ENCODE measurements at regions not wholly inside any gene's neighbourhood (a gene's known extent, or its start where the extent isn't known, plus 50 kb on each side); places are given as distances from the start of the nearest gene placed in this dataset.

DNA sequence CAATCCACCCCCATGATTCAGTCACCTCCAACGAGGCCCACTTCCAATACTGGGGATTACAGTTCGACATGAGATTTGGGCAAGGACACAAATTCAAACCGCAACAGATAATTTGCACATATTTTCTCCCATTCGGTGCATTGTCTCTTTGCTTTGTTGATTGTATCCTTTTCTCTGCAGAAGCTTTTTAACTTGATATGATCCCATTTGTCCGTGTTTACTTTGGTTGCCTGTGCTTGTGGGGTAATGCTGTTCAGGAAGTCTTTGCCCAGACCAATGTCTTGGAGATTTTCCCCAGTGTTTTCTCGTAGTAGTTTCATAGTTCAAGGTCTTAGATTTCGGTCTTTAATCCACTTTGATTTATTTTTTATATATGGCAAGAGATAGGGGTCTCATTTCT, 330.8 kb upstream of the SPRY2 start:
- no peak overlapping the region for H2AFZ ChIP-seq (ENCODE audit: insufficient read depth, low read depth, low read length, poor library complexity, severe bottlenecking)
- H4K20me1 ChIP-seq (ENCODE audit: control insufficient read depth, insufficient read depth, low read length, poor library complexity, severe bottlenecking), result no peaks in the 10 kb centered on the region
- ChIA-PET CTCF (no interaction called here), POLR2A (no interaction called here)
- Mint-ChIP-seq H3K27me3 (no peaks in the 10 kb centered on the region), H3K4me3 (no peak overlapping the region), H3K9me3 (ENCODE audit: insufficient read depth) (peaks cover 4% of the 10 kb centered on the region), H3K27ac (no peak overlapping the region), H3K4me1 (peaks cover 2% of the 10 kb centered on the region)
- DNase-seq (no peak), ATAC-seq (ENCODE audit: low read depth) (no peak)
- H3K4me3 ChIP-seq (ENCODE audit: control extremely low read depth in 1 of 5, extremely low read depth in 1 of 5, insufficient read depth in 1 of 5, low read depth in 2 of 5, low read length in 4 of 5), result no peak overlapping the region
- H3K9ac ChIP-seq (ENCODE audit: low read length), result no peak overlapping the region
- intact Hi-C loops (cut with micrococcal nuclease), result no loop called here
- no peak overlapping the region for H3K4me2 ChIP-seq (replicated peaks; ENCODE audit: low read depth, low read length, poor library complexity, severe bottlenecking)
- H3K36me3 ChIP-seq (replicated peaks in 1 of 2; ENCODE audit: control extremely low read depth in 1 of 2, control insufficient read depth in 1 of 2, extremely low read depth in 1 of 2, insufficient read depth in 2 of 2, low read length in 1 of 2), result no peaks in the 10 kb centered on the region
- WGBS (ENCODE audit: insufficient coverage), result 89% methylated on average over 5 of the region's 7 CpGs
- no peaks in the 10 kb centered on the region for H3K4me1 ChIP-seq (ENCODE audit: control insufficient read depth in 2 of 2, insufficient read depth in 2 of 2, low read length in 2 of 2)
- H3K9me3 ChIP-seq (ENCODE audit: control extremely low read depth in 1 of 3, control insufficient read depth in 2 of 3, insufficient read depth in 1 of 3, low read length in 2 of 3), result peaks cover 0 to 3% (median 3%) of the 10 kb centered on the region in 3 donors
- H3K27ac ChIP-seq (ENCODE audit: low read length in 2 of 2), result no peak overlapping the region
- H3K27me3 ChIP-seq (replicated peaks in 1 of 4; ENCODE audit: control extremely low read depth in 1 of 4, control insufficient read depth in 3 of 4, insufficient read depth in 4 of 4, low read length in 3 of 4), result no peaks in the 10 kb centered on the region
- H3K79me2 ChIP-seq (ENCODE audit: control insufficient read depth, insufficient read depth, low read length), result no peaks in the 10 kb centered on the region
- TF ChIP-seq CTCF (IDR thresholded peaks at IDR 0.05) (no peak), EZH2 (IDR thresholded peaks at IDR 0.05; ENCODE audit: borderline replicate concordance, insufficient read depth, low read depth, low read length, poor library complexity, severe bottlenecking) (no peak)

DNA sequence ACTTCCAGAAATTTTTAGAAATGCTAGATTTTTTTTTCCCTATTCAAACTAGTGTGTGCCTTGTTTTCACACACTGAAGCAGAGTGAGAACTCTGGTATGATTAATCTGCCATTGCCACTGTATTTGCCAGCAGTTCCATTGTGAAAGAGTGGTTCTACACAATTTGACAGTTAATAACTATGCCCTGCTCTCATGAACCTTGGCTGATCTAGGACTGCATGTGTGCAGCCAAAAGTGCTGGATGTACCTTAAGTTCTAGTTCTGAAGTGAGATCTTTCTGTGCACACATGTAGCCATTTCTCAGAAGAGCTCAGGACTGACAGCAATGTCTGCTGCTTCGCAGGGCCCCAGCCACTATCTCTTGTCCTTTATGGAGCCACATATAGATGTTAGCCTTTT, 328.2 kb upstream of the SPRY2 start:
- H2AFZ ChIP-seq (ENCODE audit: insufficient read depth, low read depth, low read length, poor library complexity, severe bottlenecking), result no peak overlapping the region
- TF ChIP-seq CTCF (IDR thresholded peaks at IDR 0.05) (no peak), EZH2 (IDR thresholded peaks at IDR 0.05; ENCODE audit: borderline replicate concordance, insufficient read depth, low read depth, low read length, poor library complexity, severe bottlenecking) (no peak)
- no peak overlapping the region for H3K9ac ChIP-seq (ENCODE audit: low read length)
- DNase-seq (no peak), ATAC-seq (ENCODE audit: low read depth) (no peak)
- H3K27ac Mint-ChIP-seq, result no peak overlapping the region
- no peaks in the 10 kb centered on the region for H3K79me2 ChIP-seq (ENCODE audit: control insufficient read depth, insufficient read depth, low read length)
- H3K27me3 ChIP-seq (replicated peaks in 1 of 4; ENCODE audit: control extremely low read depth in 1 of 4, control insufficient read depth in 3 of 4, insufficient read depth in 4 of 4, low read length in 3 of 4), result no peaks in the 10 kb centered on the region
- H3K4me3 ChIP-seq (ENCODE audit: control extremely low read depth in 1 of 5, extremely low read depth in 1 of 5, insufficient read depth in 1 of 5, low read depth in 2 of 5, low read length in 4 of 5), result no peak overlapping the region
- H3K27ac ChIP-seq (ENCODE audit: low read length in 2 of 2), result no peak overlapping the region
- no CpG with 5 or more reads among the region's 1 CpG for WGBS (ENCODE audit: insufficient coverage)
- H3K4me1 ChIP-seq (ENCODE audit: control insufficient read depth in 2 of 2, insufficient read depth in 2 of 2, low read length in 2 of 2), result no peaks in the 10 kb centered on the region
- intact Hi-C loops (cut with micrococcal nuclease), result no loop called here
- no peaks in the 10 kb centered on the region for H3K27me3 Mint-ChIP-seq
- H4K20me1 ChIP-seq (ENCODE audit: control insufficient read depth, insufficient read depth, low read length, poor library complexity, severe bottlenecking), result no peaks in the 10 kb centered on the region
- H3K4me3 Mint-ChIP-seq, result no peak overlapping the region
- CTCF ChIA-PET, result no interaction called here
- no peak overlapping the region for H3K4me2 ChIP-seq (replicated peaks; ENCODE audit: low read depth, low read length, poor library complexity, severe bottlenecking)
- POLR2A ChIA-PET, result no interaction called here
- H3K36me3 ChIP-seq (replicated peaks in 1 of 2; ENCODE audit: control extremely low read depth in 1 of 2, control insufficient read depth in 1 of 2, extremely low read depth in 1 of 2, insufficient read depth in 2 of 2, low read length in 1 of 2), result no peaks in the 10 kb centered on the region
- peaks cover 0 to 3% (median 0%) of the 10 kb centered on the region in 3 donors for H3K9me3 ChIP-seq (ENCODE audit: control extremely low read depth in 1 of 3, control insufficient read depth in 2 of 3, insufficient read depth in 1 of 3, low read length in 2 of 3)
- peaks cover 2% of the 10 kb centered on the region for H3K4me1 Mint-ChIP-seq
- peaks cover 4% of the 10 kb centered on the region for H3K9me3 Mint-ChIP-seq (ENCODE audit: insufficient read depth)
